Neural cell (in vitro differentiated cells): ENCODE measurements at regions not wholly inside any gene's neighbourhood (a gene's known extent, or its start where the extent isn't known, plus 50 kb on each side); places are given as distances from the start of the nearest gene placed in this dataset.

ENCODE experiments used
- TF ChIP-seq, protein P1 (sequence below): fragments of 450-650 bp; IDR thresholded peaks from 2 replicates; pipeline ENCODE4 v1.5.1; 2014; ENCODE audit warnings: antibody characterized with exemption, mild to moderate bottlenecking, moderate library complexity; ENCODE audit not compliant: poor library complexity, severe bottlenecking
- TF ChIP-seq, protein P2 (sequence below): IDR thresholded peaks from 2 replicates; pipeline ENCODE4 v1.6.1; 2012; ENCODE audit warnings: borderline replicate concordance

DNA sequence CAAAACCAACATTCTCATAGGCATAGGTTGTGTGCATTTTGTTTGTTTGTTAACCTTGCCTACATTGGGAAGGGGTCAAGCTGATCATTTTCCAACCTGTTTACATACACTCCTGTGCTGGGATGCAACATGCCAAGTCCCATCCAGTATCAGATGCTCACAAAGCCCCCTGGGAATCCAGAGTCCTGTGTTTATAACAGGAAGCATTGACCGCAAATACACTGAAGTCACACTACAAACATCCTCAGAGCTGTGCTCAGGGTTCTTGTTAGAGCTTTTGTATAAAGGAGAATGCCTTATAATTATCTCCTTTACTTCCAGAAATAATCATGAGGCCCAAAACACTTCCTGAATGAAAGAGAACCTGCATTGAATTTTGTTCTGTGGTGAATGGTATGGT is 488.7 kb upstream of the TCF4 start:
- TF ChIP-seq, protein P1, sequence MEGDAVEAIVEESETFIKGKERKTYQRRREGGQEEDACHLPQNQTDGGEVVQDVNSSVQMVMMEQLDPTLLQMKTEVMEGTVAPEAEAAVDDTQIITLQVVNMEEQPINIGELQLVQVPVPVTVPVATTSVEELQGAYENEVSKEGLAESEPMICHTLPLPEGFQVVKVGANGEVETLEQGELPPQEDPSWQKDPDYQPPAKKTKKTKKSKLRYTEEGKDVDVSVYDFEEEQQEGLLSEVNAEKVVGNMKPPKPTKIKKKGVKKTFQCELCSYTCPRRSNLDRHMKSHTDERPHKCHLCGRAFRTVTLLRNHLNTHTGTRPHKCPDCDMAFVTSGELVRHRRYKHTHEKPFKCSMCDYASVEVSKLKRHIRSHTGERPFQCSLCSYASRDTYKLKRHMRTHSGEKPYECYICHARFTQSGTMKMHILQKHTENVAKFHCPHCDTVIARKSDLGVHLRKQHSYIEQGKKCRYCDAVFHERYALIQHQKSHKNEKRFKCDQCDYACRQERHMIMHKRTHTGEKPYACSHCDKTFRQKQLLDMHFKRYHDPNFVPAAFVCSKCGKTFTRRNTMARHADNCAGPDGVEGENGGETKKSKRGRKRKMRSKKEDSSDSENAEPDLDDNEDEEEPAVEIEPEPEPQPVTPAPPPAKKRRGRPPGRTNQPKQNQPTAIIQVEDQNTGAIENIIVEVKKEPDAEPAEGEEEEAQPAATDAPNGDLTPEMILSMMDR = no peak
- TF ChIP-seq, protein P2, sequence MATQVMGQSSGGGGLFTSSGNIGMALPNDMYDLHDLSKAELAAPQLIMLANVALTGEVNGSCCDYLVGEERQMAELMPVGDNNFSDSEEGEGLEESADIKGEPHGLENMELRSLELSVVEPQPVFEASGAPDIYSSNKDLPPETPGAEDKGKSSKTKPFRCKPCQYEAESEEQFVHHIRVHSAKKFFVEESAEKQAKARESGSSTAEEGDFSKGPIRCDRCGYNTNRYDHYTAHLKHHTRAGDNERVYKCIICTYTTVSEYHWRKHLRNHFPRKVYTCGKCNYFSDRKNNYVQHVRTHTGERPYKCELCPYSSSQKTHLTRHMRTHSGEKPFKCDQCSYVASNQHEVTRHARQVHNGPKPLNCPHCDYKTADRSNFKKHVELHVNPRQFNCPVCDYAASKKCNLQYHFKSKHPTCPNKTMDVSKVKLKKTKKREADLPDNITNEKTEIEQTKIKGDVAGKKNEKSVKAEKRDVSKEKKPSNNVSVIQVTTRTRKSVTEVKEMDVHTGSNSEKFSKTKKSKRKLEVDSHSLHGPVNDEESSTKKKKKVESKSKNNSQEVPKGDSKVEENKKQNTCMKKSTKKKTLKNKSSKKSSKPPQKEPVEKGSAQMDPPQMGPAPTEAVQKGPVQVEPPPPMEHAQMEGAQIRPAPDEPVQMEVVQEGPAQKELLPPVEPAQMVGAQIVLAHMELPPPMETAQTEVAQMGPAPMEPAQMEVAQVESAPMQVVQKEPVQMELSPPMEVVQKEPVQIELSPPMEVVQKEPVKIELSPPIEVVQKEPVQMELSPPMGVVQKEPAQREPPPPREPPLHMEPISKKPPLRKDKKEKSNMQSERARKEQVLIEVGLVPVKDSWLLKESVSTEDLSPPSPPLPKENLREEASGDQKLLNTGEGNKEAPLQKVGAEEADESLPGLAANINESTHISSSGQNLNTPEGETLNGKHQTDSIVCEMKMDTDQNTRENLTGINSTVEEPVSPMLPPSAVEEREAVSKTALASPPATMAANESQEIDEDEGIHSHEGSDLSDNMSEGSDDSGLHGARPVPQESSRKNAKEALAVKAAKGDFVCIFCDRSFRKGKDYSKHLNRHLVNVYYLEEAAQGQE = no peak
